ENCODE measurements at regions not wholly inside any gene's neighbourhood (a gene's known extent, or its start where the extent isn't known, plus 50 kb on each side); places are given as distances from the start of the nearest gene placed in this dataset.

DNA sequence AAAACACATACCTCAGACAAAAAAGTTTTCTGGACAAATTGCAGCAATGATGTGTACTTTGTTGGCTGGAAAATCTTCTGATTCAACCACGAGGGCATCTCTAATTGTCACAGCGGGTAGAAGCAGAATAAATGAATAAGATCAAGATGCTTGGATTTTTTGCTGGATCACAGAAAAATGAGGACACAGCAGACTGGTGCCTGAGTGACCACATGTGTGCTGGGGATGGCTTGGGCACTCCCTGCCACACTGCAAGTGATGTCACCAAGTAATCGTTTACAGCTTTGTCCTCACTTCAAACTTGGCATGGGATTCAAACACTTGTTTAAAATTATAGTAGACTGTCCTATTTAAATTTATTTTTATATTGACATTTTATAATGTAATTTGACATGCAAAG lies 557.0 kb downstream of the SPRY1 start:
- TF ChIP-seq, protein P1, sequence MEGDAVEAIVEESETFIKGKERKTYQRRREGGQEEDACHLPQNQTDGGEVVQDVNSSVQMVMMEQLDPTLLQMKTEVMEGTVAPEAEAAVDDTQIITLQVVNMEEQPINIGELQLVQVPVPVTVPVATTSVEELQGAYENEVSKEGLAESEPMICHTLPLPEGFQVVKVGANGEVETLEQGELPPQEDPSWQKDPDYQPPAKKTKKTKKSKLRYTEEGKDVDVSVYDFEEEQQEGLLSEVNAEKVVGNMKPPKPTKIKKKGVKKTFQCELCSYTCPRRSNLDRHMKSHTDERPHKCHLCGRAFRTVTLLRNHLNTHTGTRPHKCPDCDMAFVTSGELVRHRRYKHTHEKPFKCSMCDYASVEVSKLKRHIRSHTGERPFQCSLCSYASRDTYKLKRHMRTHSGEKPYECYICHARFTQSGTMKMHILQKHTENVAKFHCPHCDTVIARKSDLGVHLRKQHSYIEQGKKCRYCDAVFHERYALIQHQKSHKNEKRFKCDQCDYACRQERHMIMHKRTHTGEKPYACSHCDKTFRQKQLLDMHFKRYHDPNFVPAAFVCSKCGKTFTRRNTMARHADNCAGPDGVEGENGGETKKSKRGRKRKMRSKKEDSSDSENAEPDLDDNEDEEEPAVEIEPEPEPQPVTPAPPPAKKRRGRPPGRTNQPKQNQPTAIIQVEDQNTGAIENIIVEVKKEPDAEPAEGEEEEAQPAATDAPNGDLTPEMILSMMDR (IDR thresholded peaks at IDR 0.05; ENCODE audit: borderline replicate concordance) = no peak
- DNase-seq = no peak
- H3K36me3 ChIP-seq = no peaks in the 10 kb centered on the region
- H3K27me3 ChIP-seq (ENCODE audit: low read depth) = no peaks in the 10 kb centered on the region
- H3K27ac ChIP-seq (replicated peaks) = no peak overlapping the region
- H3K4me3 ChIP-seq = no peak overlapping the region
- no peaks in the 10 kb centered on the region for H3K9me3 ChIP-seq (replicated peaks)
- no peaks in the 10 kb centered on the region for H3K4me1 ChIP-seq
- intact Hi-C loops (cut with micrococcal nuclease) = no loop called here

DNA sequence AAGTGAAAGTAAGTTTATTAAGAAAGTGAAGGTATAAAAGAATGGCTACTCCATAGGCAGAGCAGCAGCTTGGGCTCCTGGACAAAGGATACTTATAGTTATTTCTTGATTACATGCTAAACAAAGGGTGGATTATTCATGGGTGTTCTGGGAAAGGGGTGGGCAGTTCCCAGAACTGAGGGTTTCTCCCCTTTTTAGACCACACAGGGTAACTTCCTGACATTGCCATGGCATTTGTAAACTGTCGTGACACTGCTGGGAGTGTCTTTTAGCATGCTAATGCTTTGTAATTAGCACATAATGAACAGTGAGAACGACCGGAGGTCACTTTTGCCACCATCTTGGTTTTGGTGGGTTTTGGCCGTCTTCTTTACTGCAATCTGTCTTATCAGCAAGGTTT lies 557.6 kb downstream of the SPRY1 start:
- Histone ChIP-seq H3K27me3 (ENCODE audit: low read depth) (no peaks in the 10 kb centered on the region), H3K27ac (replicated peaks) (no peak overlapping the region), H3K4me1 (no peaks in the 10 kb centered on the region), H3K9me3 (replicated peaks) (no peaks in the 10 kb centered on the region), H3K36me3 (no peaks in the 10 kb centered on the region), H3K4me3 (no peak overlapping the region)
- TF ChIP-seq, protein P1 (IDR thresholded peaks at IDR 0.05; ENCODE audit: borderline replicate concordance) = no peak
- intact Hi-C loops (cut with micrococcal nuclease) = no loop called here
- DNase-seq = no peak

DNA sequence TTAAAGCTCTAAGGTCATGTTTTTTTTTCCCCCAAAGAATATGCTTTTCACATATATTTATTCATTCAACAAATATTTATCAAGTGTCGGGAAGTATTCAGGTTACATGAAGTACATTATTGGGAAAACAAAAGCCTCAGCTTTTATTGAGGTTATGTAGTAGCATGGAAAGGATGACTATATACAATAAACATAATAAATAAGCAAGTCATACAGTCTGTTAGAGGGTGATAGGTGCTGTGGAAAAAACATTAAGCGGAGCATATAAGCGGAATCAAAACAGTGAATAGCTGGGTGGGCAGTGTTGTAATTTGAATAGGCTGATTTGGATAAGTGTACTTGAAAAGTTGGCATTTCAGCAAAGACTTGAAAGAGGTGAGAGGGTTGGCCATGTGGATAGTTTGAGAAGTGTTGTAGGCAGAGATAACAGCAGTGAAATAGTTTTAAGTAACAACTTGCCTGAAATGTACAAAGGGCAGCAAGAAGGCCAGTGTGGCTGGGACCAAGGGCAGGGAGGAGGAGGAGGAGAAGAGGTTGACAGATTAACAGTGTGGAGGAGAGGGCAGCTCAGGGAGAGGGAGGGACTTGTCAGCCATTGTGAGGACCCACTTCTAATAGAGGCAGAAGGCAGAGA lies 558.7 kb downstream of the SPRY1 start:
- Histone ChIP-seq H3K9me3 (replicated peaks) (no peaks in the 10 kb centered on the region), H3K27ac (replicated peaks) (no peak overlapping the region), H3K4me3 (no peak overlapping the region), H3K36me3 (no peaks in the 10 kb centered on the region), H3K27me3 (ENCODE audit: low read depth) (no peaks in the 10 kb centered on the region), H3K4me1 (no peaks in the 10 kb centered on the region)
- TF ChIP-seq, protein P1 (IDR thresholded peaks at IDR 0.05; ENCODE audit: borderline replicate concordance) = no peak
- intact Hi-C loops (cut with micrococcal nuclease) = no loop called here
- DNase-seq = no peak

DNA sequence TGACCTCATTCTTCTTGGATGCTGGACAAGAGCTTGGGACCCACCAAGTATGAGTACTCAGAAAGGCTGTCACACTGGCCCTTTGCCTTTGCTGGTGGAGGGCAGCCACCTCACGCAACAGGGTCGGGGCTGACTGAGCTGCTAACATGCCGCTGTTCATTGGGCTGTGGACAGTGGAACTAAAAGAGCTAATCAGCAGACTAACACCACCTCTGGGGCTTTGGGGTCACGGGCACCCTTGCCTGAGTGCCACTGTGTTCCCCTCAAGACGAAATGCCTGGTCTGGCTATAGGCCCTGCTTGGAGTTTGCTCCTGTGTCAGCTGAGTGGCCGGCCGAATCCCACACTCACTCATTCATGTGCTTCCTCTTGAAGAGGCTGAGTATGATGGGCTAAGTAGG lies 559.6 kb downstream of the SPRY1 start:
- Histone ChIP-seq H3K4me1 (no peaks in the 10 kb centered on the region), H3K9me3 (replicated peaks) (no peaks in the 10 kb centered on the region), H3K4me3 (no peak overlapping the region), H3K27me3 (ENCODE audit: low read depth) (no peaks in the 10 kb centered on the region), H3K36me3 (no peaks in the 10 kb centered on the region), H3K27ac (replicated peaks) (no peak overlapping the region)
- DNase-seq = no peak
- intact Hi-C loops (cut with micrococcal nuclease) = no loop called here
- TF ChIP-seq, protein P1 (IDR thresholded peaks at IDR 0.05; ENCODE audit: borderline replicate concordance) = no peak

DNA sequence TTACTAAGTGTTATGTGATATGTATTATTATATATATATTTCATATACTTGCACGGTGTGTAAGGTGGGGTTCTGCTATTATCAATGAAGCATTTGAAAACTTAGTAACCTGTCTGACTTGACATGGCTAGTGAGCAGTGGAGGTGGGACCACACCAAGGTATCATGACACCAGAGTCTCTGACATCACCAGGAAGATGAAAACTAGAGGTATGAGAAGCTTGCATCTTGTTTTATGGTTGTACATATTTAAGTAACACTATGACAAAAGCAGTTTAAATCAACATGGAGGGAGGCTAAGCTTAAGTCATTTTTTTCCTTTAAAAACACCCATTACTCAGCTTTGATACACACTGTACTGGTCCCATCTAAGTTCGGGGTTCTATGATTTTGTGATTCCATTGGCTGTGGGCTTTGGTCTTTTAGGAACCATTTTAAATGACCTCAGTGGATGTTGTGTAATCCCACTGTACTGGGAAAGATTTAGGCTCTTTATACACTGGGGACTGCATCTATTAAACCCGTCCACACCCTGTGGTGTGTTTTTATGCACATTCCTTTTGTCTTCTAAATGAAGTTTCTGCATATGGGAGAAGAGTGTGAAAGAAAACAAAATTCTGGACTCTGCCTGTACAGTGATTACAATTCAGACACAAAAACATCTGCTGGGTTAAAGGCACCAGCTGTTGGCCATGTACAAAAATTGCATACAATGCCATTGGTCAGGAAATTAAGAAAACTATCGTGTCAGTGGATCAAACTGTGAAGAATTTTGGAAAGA lies 570.6 kb downstream of the SPRY1 start:
- intact Hi-C loops (cut with micrococcal nuclease) = no loop called here
- Histone ChIP-seq H3K27ac (replicated peaks) (peak overlapping the region; percentile 49), H3K4me3 (no peak overlapping the region), H3K4me1 (no peaks in the 10 kb centered on the region), H3K27me3 (ENCODE audit: low read depth) (no peaks in the 10 kb centered on the region), H3K36me3 (no peaks in the 10 kb centered on the region), H3K9me3 (replicated peaks) (peaks cover 10% of the 10 kb centered on the region)
- TF ChIP-seq, protein P1 (IDR thresholded peaks at IDR 0.05; ENCODE audit: borderline replicate concordance) = no peak
- DNase-seq = no peak

Data from left ventricle myocardium inferior (tissue), 1 donor.